Naive thymus-derived CD8-positive, alpha-beta T cell (primary cell): ENCODE measurements at regions not wholly inside any gene's neighbourhood (a gene's known extent, or its start where the extent isn't known, plus 50 kb on each side); places are given as distances from the start of the nearest gene placed in this dataset.

Experiments
- ATAC-seq, 2 donors: fragments of 150-1000 bp; cut with Tn5 transposase in 1 of 2; sonication (Bioruptor Pico), chemical (Tn5 transposase) in 1 of 2; 1 replicate in 1 of 2; 2 replicates in 1 of 2; pipeline ENCODE4 v1.10.0; 2021; ENCODE audit warnings: mild to moderate bottlenecking in 2 of 2, moderate library complexity in 2 of 2
- POLR2A ChIA-PET: fragments of 350-600 bp; sonication (Branson Sonifier 250); formaldehyde crosslinking; loops from one replicate; lab custom pipeline; 2021; ENCODE audit warnings: antibody characterized with exemption; lab: Charles Lee
- DNase-seq, 10 donors: peaks; one replicate each; pipeline versions ENCODE4 v3.0.0 to v3.0.0-alpha.2; 2020 to 2022
- H3K27ac Mint-ChIP-seq, 10 donors: one replicate each; pipeline ENCODE4 v1.8.0; 2020 to 2022; ENCODE audit warnings: mild to moderate bottlenecking in 10 of 10, mixed read lengths in 10 of 10, moderate library complexity in 4 of 10, inconsistent platforms in 1 of 10
- H3K27me3 Mint-ChIP-seq, 5 donors: one replicate each; pipeline ENCODE4 v1.8.0; 2021 to 2022; ENCODE audit warnings: mixed read lengths in 5 of 5
- H3K36me3 Mint-ChIP-seq, 3 donors: one replicate each; pipeline ENCODE4 v1.8.0; 2020 to 2022; ENCODE audit warnings: mixed read lengths in 3 of 3, mild to moderate bottlenecking in 2 of 3, inconsistent platforms in 1 of 3
- H3K4me1 Mint-ChIP-seq, 4 donors: one replicate each; pipeline ENCODE4 v1.8.0; 2021 to 2022; ENCODE audit warnings: mixed read lengths in 4 of 4
- H3K4me3 Mint-ChIP-seq, 10 donors: one replicate each; pipeline ENCODE4 v1.8.0; 2020 to 2022; ENCODE audit warnings: mild to moderate bottlenecking in 10 of 10, mixed read lengths in 10 of 10, moderate library complexity in 6 of 10, inconsistent platforms in 1 of 10
- H3K9me3 Mint-ChIP-seq, 9 donors: one replicate each; pipeline ENCODE4 v1.8.0; 2020 to 2022; ENCODE audit warnings: mixed read lengths in 9 of 9, mild to moderate bottlenecking in 3 of 9, inconsistent platforms in 1 of 9, moderate library complexity in 1 of 9

GRCh38 chr10:91137822-91138221 lies 82.6 kb upstream of the PCGF5 start:
- POLR2A ChIA-PET, result interaction anchor here (0.9 kb wide), 1 partner anchor 24 kb away, joined by 3 read pairs; no protein-coding TSS in a partner anchor
- no peaks in the 10 kb centered on the region for H3K36me3 Mint-ChIP-seq
- H3K27me3 Mint-ChIP-seq, result peaks cover 0 to 7% (median 5%) of the 10 kb centered on the region in 5 donors
- no peak for ATAC-seq
- DNase-seq, result no peak
- no peaks in the 10 kb centered on the region for H3K9me3 Mint-ChIP-seq
- H3K4me1 Mint-ChIP-seq, result no peaks in the 10 kb centered on the region
- H3K4me3 Mint-ChIP-seq, result no peak overlapping the region
- H3K27ac Mint-ChIP-seq, result no peak overlapping the region

GRCh38 chr10:91140995-91141549 lies 79.4 kb upstream of the PCGF5 start:
- H3K36me3 Mint-ChIP-seq, result no peaks in the 10 kb centered on the region
- DNase-seq, result no peak
- ATAC-seq, result no peak
- no peak overlapping the region for H3K27ac Mint-ChIP-seq
- H3K27me3 Mint-ChIP-seq, result peaks cover 0 to 6% (median 4%) of the 10 kb centered on the region in 5 donors
- POLR2A ChIA-PET, result no interaction called here
- H3K4me3 Mint-ChIP-seq, result no peak overlapping the region
- no peaks in the 10 kb centered on the region for H3K9me3 Mint-ChIP-seq
- no peaks in the 10 kb centered on the region for H3K4me1 Mint-ChIP-seq

- Mint-ChIP-seq H3K27ac (no peak overlapping the region), H3K9me3 (no peaks in the 10 kb centered on the region), H3K4me3 (no peak overlapping the region), H3K27me3 (peaks cover 0 to 6% (median 3%) of the 10 kb centered on the region in 5 donors), H3K36me3 (no peaks in the 10 kb centered on the region), H3K4me1 (peaks cover 0 to 3% (median 0%) of the 10 kb centered on the region in 4 donors)
- DNase-seq (no peak), ATAC-seq (no peak)
- POLR2A ChIA-PET, result no interaction called here
Measured at GRCh38 chr10:91144961-91145360, 75.5 kb upstream of the PCGF5 start.

GRCh38 chr10:91146146-91146545 lies 74.3 kb upstream of the PCGF5 start:
- ATAC-seq, result no peak
- Mint-ChIP-seq H3K4me1 (peaks cover 0 to 3% (median 0%) of the 10 kb centered on the region in 4 donors), H3K4me3 (no peak overlapping the region), H3K27ac (no peak overlapping the region), H3K36me3 (no peaks in the 10 kb centered on the region), H3K27me3 (peaks cover 0 to 6% (median 1%) of the 10 kb centered on the region in 5 donors), H3K9me3 (no peaks in the 10 kb centered on the region)
- POLR2A ChIA-PET, result no interaction called here
- no peak for DNase-seq

GRCh38 chr10:91149550-91149949 lies 70.9 kb upstream of the PCGF5 start:
- Mint-ChIP-seq H3K36me3 (no peaks in the 10 kb centered on the region), H3K9me3 (no peaks in the 10 kb centered on the region), H3K4me1 (peaks cover 0 to 6% (median 0%) of the 10 kb centered on the region in 4 donors), H3K27ac (peak overlapping the region in 1 of 10 donors; percentile 23), H3K27me3 (peaks cover 0 to 1% (median 0%) of the 10 kb centered on the region in 5 donors), H3K4me3 (no peak overlapping the region)
- POLR2A ChIA-PET, result interaction anchor here (1.1 kb wide), 1 partner anchor 14 kb away, joined by 4 read pairs; no protein-coding TSS in a partner anchor
- ATAC-seq (no peak), DNase-seq (no peak)

- ATAC-seq (no peak), DNase-seq (no peak)
- no peaks in the 10 kb centered on the region for H3K9me3 Mint-ChIP-seq
- no peaks in the 10 kb centered on the region for H3K36me3 Mint-ChIP-seq
- no peak overlapping the region for H3K4me3 Mint-ChIP-seq
- H3K27ac Mint-ChIP-seq, result no peak overlapping the region
- H3K4me1 Mint-ChIP-seq, result peaks cover 0 to 6% (median 0%) of the 10 kb centered on the region in 4 donors
- POLR2A ChIA-PET, result interaction anchor here (2.5 kb wide), 1 partner anchor 12 kb away, joined by 7 read pairs; no protein-coding TSS in a partner anchor
- peaks cover 0 to 1% (median 0%) of the 10 kb centered on the region in 5 donors for H3K27me3 Mint-ChIP-seq
Measured at GRCh38 chr10:91150631-91151030, 69.8 kb upstream of the PCGF5 start.

- Mint-ChIP-seq H3K27ac (no peak overlapping the region), H3K9me3 (no peaks in the 10 kb centered on the region), H3K36me3 (no peaks in the 10 kb centered on the region), H3K4me3 (no peak overlapping the region), H3K27me3 (no peaks in the 10 kb centered on the region), H3K4me1 (peaks cover 0 to 13% (median 5%) of the 10 kb centered on the region in 4 donors)
- DNase-seq (no peak), ATAC-seq (no peak)
- POLR2A ChIA-PET, result interaction anchor here (1.3 kb wide), 1 partner anchor 10 kb away, joined by 4 read pairs; no protein-coding TSS in a partner anchor
Measured at GRCh38 chr10:91153508-91153907, 67.0 kb upstream of the PCGF5 start.

GRCh38 chr10:91154842-91155241 lies 65.6 kb upstream of the PCGF5 start:
- Mint-ChIP-seq H3K4me1 (peaks cover 3 to 19% (median 6%) of the 10 kb centered on the region in 4 donors), H3K4me3 (no peak overlapping the region), H3K9me3 (no peaks in the 10 kb centered on the region), H3K27ac (no peak overlapping the region), H3K27me3 (no peaks in the 10 kb centered on the region), H3K36me3 (no peaks in the 10 kb centered on the region)
- ATAC-seq (no peak), DNase-seq (no peak)
- POLR2A ChIA-PET, result interaction anchor here (1.3 kb wide), 1 partner anchor 9 kb away, joined by 4 read pairs; no protein-coding TSS in a partner anchor

GRCh38 chr10:91156196-91156595 lies 64.3 kb upstream of the PCGF5 start:
- H3K4me1 Mint-ChIP-seq, result peaks cover 6 to 32% (median 10%) of the 10 kb centered on the region in 4 donors
- H3K9me3 Mint-ChIP-seq, result no peaks in the 10 kb centered on the region
- peak overlapping the region in 1 of 10 donors; percentile 44 for H3K27ac Mint-ChIP-seq
- ATAC-seq (no peak), DNase-seq (no peak)
- H3K27me3 Mint-ChIP-seq, result no peaks in the 10 kb centered on the region
- no peaks in the 10 kb centered on the region for H3K36me3 Mint-ChIP-seq
- POLR2A ChIA-PET, result no interaction called here
- no peak overlapping the region for H3K4me3 Mint-ChIP-seq

GRCh38 chr10:91159254-91159783 lies 61.1 kb upstream of the PCGF5 start:
- no peaks in the 10 kb centered on the region for H3K27me3 Mint-ChIP-seq
- H3K4me3 Mint-ChIP-seq, result no peak overlapping the region
- no peak overlapping the region for H3K27ac Mint-ChIP-seq
- H3K36me3 Mint-ChIP-seq, result peaks cover 0 to 2% (median 0%) of the 10 kb centered on the region in 3 donors
- H3K9me3 Mint-ChIP-seq, result no peaks in the 10 kb centered on the region
- DNase-seq, result no peak
- ATAC-seq, result no peak
- H3K4me1 Mint-ChIP-seq, result peaks cover 16 to 53% (median 25%) of the 10 kb centered on the region in 4 donors
- POLR2A ChIA-PET, result no interaction called here

- peak overlapping the region; percentile 92 to 97 (median 94) for H3K27ac Mint-ChIP-seq
- H3K27me3 Mint-ChIP-seq, result no peaks in the 10 kb centered on the region
- POLR2A ChIA-PET, result interaction anchor here (0.7 to 4.1 kb wide), 20 partner anchors 10 to 762 kb away, joined by 3 to 36 read pairs (median 5); partner anchors contain the start of genes BTAF1, PCGF5 and TNKS2
- peaks cover 23 to 66% (median 43%) of the 10 kb centered on the region in 4 donors for H3K4me1 Mint-ChIP-seq
- H3K9me3 Mint-ChIP-seq, result peaks cover 0 to 4% (median 0%) of the 10 kb centered on the region in 9 donors
- ATAC-seq (no peak), DNase-seq (peak in 4 of 10 donors; percentile 6 to 22 (median 14))
- peaks cover 0 to 2% (median 0%) of the 10 kb centered on the region in 3 donors for H3K36me3 Mint-ChIP-seq
- H3K4me3 Mint-ChIP-seq, result peak overlapping the region; percentile 78 to 93 (median 86)
Measured at GRCh38 chr10:91162050-91162494, 58.4 kb upstream of the PCGF5 start.

- ATAC-seq (peak; percentile 47 to 59), DNase-seq (peak; percentile 71 to 89 (median 82))
- Mint-ChIP-seq H3K4me1 (peaks cover 29 to 72% (median 47%) of the 10 kb centered on the region in 4 donors), H3K27ac (peak overlapping the region; percentile 82 to 100 (median 96)), H3K9me3 (peaks cover 0 to 10% (median 0%) of the 10 kb centered on the region in 9 donors), H3K4me3 (peak overlapping the region; percentile 78 to 93 (median 86)), H3K27me3 (no peaks in the 10 kb centered on the region), H3K36me3 (peaks cover 0 to 5% (median 2%) of the 10 kb centered on the region in 3 donors)
- POLR2A ChIA-PET, result interaction anchor here (0.5 to 4.1 kb wide), 34 partner anchors 9 to 1430 kb away, joined by 3 to 36 read pairs (median 4); partner anchors contain the start of genes BTAF1, PCGF5 and TNKS2
Measured at GRCh38 chr10:91162495-91163268, 57.8 kb upstream of the PCGF5 start.
